GM12801 (cell line): ENCODE measurements at regions not wholly inside any gene's neighbourhood (a gene's known extent, or its start where the extent isn't known, plus 50 kb on each side); places are given as distances from the start of the nearest gene placed in this dataset.

Experiments used
- TF ChIP-seq, protein P1 (sequence below): IDR thresholded peaks from one replicate; pipeline ENCODE4 v1.5.1; 2011; ENCODE audit warnings: control low read depth; ENCODE audit not compliant: insufficient read length; ENCODE audit errors: extremely low read depth

DNA sequence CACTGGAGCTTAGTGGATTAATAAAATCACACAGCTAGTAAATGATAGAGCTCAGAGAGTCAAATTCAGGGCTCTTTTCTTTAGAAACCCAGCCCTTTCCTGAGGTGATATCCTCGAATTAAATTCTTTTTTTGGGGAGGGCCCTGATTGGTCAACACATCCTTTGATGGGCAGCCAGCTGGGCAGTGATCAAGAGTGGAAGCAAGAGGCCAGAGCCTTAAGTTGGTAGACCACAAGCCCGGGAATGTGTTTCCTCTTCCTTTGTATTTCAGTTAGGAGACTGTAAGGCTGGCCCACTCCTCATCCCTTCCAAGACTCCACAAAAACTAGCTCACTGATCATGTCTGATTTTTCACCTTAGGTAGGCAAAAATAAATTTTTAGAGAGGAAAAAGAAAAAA lies 640.5 kb downstream of the DHX35 start:
- TF ChIP-seq, protein P1, sequence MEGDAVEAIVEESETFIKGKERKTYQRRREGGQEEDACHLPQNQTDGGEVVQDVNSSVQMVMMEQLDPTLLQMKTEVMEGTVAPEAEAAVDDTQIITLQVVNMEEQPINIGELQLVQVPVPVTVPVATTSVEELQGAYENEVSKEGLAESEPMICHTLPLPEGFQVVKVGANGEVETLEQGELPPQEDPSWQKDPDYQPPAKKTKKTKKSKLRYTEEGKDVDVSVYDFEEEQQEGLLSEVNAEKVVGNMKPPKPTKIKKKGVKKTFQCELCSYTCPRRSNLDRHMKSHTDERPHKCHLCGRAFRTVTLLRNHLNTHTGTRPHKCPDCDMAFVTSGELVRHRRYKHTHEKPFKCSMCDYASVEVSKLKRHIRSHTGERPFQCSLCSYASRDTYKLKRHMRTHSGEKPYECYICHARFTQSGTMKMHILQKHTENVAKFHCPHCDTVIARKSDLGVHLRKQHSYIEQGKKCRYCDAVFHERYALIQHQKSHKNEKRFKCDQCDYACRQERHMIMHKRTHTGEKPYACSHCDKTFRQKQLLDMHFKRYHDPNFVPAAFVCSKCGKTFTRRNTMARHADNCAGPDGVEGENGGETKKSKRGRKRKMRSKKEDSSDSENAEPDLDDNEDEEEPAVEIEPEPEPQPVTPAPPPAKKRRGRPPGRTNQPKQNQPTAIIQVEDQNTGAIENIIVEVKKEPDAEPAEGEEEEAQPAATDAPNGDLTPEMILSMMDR, result no peak

DNA sequence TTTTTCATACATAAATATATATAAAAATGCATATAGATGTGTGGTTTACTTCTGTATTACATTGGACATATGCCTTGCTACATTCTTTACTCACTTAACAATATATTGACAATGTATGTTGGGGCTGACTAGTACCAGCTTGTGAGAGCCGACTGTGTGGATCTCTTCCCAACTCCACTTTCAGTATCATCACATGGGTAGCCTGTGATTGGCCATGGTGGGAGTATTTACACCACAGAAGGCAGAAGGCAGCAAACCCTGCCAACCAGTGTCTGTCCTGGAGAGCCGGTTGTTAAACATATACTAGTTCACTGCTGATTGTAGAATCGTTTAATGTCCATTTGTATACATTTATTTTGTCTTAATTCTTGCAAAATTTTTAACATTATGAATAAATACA lies 638.7 kb downstream of the DHX35 start:
- TF ChIP-seq, protein P1, result no peak

DNA sequence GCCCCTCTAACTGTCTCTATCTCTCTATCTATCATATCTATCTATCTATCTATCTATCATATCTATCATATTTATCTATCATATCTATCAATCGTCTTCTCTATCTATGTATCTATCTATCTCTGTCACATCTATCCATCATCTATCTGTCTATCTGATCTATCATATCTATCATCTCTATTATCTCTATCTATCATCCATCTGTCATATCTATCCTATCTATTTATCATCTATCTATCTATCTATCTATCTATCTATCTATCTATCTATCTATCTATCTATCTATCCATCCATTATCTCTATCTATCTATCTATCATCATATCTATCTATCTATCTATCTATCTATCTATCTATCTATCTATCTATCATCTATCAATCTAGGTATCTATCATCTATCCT lies 638.0 kb downstream of the DHX35 start:
- TF ChIP-seq, protein P1, result no peak

DNA sequence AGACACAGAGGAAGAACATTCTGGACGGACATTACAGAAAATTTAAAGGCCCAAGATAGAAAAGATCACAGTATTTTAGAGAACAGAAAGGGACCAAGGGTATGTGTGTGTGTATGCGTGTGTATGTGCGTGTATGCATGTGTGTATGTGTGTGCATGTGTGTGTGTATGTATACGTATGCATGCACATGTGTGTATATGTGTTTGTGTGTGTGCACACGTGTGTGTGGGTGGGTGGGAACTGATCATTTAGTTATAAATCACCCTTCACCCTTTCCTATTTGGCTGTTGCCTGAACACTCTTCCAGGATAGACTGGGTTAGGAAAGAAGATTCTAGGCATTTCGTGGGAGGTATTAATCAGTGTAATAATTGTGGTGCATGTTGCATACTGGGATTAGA lies 634.4 kb downstream of the DHX35 start:
- TF ChIP-seq, protein P1, result no peak

DNA sequence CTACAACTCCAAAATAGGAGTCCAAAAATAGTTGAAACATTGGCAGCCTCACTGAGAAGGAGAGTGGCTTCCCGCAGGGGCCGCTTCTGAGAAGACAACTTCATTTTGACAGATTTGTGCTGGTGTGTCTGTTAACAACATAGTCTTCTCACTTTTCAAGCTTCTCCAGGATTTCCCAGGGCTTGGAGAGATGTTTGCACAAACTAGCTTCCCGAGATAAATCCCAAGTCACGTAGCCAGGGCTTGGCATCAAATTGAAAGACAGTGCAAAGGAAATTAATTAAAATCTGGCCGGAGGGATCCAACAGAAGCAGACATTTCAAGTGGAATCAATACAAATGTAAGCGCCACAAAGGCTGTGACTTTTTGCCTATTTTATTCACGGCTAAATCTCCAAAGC lies 630.2 kb downstream of the DHX35 start:
- TF ChIP-seq, protein P1, result no peak

DNA sequence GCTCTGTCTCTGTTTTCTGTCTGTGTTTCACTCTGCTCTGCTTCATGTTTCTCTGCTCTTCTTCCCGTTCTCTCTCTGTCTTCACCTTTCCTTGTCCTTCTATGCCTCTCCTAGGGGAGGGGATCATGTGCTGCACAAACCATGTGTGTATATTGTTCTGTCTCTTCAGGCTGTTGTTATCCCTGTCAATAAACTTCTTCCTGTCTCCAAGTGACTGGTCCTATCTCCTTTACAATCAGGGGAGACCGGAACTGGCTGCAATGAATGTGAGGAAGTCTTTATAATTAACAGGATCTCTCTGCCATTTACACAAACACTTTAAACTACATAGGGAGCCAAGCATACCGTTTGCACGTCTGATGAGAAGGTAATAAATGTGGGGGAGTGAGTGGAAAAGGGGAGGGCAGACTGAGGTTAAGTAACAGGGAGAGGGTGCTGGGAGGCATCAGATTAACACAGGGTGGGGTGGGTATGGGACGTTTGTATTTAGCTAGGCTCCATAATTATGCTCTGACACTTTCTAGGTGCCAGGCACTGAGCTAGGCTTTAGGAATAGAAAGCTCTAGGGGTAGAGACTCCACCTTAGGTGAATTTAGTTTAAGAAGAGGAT lies 626.1 kb downstream of the DHX35 start:
- TF ChIP-seq, protein P1, result no peak

DNA sequence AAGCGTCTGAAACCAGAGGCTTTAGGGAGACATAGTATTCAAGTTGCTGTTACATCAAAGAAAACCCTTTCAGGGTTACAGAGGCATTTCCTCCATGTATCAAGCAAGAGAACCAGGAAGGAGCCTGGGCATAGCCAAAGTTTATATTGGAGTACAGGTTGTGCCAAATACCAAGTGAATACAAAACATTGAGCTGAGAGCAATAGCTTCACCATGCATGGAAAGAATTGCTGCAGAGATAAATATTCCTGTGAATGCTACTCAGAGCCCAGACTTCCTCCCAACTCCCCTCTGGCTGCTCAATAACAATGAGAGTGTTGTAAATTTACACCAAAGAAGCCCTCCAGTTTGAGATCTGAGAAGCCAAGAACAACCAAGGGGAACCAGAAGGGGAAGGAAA lies 618.9 kb downstream of the DHX35 start:
- TF ChIP-seq, protein P1, result no peak
